ENCODE measurements at regions not wholly inside any gene's neighbourhood (a gene's known extent, or its start where the extent isn't known, plus 50 kb on each side); places are given as distances from the start of the nearest gene placed in this dataset.

DNA sequence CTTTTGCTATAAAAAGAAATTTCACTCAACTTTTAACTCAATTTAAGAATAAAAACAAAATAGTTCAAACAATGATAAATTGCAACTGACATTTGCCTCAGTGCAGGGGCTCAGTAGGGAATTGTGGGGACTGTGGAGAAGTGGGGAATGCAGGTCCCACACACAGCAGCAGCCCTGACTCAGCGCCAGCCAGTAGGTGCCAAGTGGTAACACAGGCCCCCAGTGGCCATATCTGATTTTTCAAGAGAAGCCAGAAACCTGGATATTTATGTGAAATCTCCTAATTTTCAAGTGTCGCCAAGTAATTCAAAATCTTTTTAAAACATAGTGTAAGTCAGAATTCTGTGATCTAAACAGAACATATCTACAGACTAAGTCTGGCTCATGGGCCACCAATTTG is 186.3 kb downstream of the EN1 start:
- no peak for DNase-seq

DNA sequence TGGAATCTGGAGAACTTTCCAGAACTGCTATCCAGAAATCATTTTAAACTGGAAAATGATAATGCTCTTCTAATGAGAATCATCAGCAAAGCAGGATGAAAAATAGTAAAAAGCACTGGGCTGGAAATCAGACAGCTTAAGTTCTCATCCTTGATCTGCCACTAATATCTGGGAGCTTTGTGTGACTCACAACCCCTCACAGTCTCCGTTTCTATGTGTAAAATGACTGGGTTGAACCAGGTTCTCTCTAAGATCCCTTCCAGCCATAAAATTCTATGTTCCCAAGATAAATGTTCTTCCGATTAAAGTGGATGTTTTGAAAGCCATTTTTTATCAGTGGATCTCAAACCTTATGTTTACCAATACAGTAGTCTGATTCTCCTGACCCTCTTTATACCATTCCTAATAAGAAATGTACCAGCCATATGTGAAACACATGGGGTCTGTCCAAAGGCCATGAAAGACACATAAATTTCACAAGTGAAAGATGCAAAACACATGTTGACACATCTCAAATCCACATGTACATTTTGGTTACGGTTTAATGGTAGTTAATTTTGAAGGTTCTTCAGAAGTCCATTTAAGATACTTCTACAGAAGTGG is 188.8 kb downstream of the EN1 start:
- DNase-seq = no peak

DNA sequence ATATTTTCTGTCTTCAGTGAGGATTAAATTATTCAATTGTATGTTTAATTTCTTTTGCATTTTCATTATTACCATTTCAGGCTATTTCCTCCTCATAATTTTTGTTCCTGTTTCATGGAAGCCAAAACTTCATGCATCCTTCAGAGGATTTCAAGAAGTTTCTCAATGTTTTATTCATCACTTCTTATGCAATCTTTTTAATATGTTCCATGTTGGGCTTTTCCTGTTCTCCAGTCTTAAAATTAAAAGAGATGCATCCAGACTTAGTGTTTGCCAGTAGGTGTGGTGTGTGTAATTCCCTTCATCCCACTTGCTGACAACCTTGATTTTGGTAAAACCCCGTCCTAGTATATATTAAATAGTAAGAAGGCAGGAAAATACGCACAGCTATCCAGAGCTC is 190.0 kb downstream of the EN1 start:
- no peak for DNase-seq

DNA sequence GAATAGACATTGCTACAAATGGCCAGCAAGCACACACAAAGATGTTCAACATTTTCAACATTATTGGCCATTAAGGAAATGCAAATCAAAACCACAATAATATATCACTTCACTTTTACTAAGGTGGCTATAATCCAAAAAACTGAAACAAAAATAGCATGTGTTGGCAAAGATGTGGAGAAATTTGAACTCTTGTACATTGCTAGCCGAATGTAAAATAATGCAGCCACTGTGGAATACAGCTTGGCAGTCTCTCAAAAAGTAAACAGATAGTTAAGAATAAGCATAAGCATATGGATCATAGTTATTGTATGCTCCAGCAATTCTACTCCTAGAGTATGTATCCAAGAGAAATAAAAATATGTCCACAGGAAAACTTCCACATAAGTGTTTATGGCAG is 192.5 kb downstream of the EN1 start:
- no peak for DNase-seq

DNA sequence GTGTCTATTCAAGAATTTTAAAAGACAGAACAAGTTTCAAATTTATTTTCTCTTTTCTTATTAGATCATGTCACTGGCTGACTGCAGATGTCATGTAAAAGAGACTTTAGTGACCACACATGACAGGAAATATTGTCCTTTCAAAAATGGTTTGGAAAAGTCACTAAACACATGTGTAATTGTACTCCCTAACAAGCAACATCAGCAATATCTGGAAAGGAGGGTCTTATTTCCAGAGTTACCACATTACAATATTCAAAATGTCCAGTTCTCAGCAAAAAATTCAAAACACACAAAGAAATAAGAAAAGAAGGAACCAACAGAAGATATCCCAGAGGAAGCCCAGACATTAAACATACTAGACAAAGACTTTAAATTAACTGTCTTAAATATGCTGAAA is 197.1 kb downstream of the EN1 start:
- no peak for DNase-seq

DNA sequence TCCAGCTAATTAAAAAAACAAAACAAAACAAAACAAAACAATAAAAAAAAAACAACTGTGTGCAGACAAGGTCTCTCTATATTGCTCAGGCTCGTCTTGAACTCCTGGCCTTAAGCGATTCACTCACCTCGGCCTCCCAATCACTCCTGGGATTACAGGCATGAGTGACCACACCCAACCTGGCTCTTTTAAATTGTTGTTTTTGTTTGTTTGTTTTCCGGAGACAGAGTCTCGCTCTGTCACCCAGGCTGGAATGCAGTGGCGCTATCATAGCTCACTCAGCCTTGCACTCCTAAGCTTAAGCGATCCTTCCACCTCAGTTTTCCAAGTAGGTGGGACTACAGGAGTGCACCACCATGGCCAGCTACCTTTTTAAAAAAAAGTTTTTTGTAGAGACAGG is 201.6 kb downstream of the EN1 start:
- DNase-seq = no peak

DNA sequence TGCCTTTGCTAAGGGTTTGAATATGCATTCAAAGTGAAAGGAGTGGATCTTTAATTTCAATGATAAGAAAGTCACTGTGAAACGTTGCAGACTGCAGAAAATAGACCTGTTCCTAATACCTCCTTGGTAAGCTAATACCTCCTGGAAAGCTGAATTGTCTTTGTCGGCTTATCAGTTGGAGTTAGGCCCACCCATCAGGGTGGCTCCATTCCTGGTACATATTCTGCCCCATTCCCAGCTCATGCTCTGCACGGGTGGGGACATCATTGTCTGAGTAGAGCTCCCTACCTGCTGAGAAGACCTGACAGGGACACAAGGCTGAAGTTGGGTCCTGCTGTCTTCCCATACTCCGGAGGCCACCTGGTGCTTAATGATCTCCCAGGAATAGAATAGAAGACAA is 203.3 kb downstream of the EN1 start:
- DNase-seq = no peak

DNA sequence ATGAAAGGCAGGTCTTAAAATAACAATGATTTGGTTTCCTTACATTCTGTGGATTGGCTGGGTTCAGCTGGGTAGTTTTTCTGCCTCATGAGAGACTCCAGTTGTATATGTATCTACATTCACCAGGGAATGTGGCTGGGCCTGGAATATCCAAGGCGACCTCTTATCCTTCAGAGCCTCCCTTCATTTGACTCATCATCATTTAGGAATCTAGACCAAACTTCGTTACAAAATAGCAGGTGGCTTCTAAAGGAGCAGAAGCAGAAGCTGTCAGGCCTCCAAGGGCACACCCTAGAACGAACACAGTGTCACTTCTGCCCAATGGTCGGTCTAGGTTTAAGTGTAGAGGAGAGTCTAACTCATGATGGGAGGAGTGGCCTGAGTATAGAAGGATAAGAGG is 204.2 kb downstream of the EN1 start:
- no peak for DNase-seq

DNA sequence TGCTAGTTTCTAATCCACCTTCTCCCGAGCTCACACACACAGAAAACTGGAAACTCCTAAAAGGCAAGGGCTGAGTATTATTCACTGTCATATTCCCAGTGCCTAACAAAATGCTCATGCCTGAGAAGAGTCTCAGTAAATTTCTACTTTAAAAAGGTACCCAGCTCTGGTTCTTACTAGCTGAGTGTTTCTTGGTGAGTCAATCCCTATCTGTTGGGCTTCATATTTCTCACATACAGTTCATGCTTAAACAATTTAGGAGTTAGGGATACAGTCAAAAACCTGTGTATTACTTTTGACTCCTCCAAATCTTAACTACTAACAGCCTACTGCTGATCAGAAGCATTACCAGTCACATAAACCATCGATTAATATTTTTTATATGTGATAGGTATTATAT is 204.9 kb downstream of the EN1 start:
- no peak for DNase-seq

DNA sequence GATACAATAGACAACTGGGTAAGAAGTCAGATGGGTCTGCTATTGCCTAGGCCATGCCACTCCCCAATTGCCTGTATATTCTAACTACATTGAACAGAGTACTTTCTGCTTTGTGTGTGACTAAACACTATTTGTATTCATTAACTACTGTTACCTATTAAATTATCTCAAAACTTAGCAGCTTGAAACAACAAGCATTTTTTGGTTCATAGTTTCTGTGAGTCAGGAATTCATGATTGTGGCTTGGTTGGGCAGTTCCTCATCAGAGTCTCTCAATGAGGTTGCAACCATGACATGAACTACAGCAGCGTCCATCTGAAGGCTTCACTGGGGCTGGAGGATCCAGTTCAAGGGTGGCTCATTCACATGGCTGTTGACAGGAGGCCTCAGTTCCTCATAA is 205.7 kb downstream of the EN1 start:
- DNase-seq = no peak

DNA sequence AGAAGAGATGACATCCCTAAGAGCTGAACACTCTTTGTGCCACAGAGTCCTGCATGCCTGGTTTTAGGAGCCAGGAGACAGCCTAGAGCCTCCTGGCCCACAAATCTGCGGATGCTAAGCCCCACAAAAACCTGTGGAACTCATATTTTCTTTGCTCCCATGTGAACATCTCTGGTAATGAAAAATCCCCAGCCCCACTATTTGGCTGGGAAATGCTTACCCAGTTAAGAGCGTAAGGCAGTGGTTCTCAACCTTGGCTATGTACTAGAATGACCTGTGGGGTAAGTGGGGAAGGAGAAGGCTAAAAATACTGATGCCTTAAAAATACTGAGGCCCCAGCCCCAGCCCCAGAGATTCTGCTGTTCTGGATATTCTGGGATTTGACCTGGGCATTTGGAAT is 208.1 kb downstream of the EN1 start:
- no peak for DNase-seq

DNA sequence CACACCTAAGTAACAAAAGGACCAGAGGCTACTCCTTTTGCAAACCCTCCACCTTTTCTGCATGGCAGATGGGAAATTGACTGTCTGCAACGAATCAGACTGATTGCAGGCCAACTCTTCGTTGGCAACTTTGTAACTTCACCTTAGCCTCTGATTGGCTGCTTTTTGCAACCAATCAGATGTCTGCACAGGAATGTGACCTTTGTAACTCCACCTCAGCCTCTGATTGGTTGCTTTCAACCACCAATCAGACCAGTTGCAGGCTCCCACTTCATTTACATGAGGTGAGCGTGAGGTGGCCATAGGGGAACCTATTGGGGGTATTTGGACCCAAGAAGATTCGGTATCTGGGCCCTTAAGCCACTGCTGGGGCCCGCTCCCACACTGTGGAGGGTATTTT is 209.0 kb downstream of the EN1 start:
- no peak for DNase-seq

DNA sequence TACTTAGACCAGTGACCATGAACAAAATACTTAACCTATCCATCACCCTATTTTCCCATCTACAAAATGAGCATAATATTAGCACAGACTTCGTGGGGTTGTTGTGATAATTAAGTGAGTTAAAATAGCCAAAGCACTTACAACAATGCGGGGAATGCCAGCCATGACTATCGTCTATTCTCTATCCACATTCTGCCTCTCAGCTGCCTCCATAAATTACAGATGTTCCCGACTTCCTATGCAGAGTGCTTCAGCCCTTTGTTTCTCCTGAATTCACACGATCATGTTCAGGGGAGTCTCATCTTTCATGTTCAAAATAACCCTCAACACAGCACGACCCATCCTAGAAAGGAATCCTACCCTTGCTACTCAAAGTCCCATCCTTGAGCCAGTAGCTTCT is 211.6 kb downstream of the EN1 start:
- DNase-seq = no peak

DNA sequence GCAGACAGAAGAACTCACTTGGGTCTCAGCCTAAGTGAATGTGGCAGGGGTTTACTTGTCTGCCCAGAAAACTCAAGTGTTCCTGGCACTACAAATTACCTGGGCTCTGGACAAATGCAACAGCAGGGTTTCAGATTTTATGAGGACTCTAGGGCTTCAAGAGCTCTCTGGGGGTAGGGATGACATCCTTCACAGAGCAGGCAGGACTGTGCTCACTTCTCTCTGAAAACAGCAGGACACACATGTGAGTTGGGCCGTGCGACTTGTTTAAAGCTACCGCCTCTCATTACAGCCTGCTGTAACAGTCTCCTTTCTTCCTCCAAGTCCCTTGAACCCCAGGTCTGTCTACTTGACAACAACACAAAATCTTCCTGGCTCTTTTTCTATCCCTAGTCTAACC is 212.6 kb downstream of the EN1 start:
- DNase-seq = no peak

DNA sequence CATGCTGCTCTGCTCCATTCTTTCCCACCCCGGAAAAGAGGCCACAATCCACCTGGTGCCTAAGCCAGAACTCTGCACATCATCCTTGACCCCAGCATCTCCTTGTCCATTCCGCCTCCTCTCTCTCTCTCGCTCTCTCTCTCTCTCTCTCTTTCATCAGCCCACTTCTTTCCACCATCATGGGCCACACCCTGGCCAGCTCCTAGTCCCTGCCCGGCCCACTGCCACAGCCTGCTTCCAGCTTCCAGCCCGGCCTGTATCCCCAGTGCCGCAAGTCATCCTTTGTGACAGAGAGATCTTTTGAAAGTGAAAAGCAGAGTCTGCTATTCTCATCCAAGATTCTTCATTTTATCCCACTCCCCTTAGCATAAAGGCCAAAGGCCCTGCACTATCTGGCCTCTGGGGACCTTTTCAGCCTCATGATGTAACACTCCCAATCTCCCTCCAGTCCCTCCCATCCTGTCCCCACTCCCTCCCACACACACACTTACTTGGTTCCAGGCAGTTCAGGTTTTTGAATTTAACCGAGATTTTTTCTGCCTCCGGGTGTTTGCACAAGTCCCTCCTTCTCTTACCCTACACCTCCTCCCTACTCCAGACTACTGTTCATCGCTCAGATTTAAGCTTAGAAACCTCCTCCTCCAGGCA is 214.0 kb downstream of the EN1 start:
- DNase-seq = no peak

DNA sequence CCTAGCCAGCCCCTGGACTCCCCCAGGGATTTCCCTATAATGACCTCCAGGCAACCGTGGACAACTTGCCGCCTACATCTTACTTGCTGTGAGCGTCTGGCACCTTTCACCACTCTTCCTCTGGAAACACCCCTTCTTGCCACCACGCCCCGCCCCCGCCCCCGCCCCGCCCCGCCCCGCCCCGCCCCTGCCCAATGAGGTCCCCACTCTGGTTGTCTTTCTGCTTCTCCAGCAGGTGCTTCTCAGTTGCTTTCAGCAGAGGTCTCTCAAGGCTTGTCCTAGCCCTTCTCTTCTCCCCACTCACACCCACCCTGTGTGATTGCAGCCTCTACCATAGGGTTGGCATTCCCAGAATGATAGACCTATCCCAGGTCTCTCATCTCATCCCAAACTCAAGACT is 214.5 kb downstream of the EN1 start:
- no peak for DNase-seq

DNA sequence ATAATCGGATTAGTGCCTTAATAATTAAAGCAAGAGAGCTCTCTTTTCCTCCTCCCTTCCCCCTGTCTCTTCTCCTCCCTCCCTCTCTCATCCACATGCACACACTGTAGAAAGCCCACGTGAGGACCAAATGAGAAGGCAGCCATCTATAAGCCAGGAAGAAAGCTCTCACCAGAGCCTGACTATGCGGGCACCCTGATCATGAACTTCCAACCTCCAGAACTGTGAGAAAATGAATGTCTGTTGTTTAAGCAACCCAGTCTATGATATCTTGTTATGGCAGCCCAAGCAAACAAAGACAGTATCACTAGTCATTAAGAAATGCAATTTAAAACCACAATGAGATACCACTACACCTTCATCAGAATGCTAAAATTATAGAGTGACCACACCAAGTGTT is 220.3 kb downstream of the EN1 start:
- no peak for DNase-seq

DNA sequence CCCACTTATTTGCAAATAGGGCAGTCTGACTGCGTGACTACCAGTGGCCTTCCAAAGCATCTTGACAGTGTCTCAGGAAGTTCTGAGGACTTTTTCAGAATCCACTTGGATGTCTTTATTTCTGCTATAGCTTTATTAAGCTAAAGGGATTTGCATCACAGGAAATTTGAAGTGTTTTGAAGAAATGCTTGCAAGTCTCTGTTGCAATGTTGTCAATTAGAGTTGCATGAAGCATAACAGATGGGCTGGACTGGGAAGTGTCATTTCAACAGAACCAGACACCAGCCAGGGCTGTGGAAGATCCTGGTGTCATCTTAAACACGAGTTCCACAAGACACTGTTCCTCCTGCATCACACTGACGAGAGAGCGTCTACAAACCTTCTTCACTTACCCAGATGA is 224.5 kb downstream of the EN1 start:
- DNase-seq = no peak

DNA sequence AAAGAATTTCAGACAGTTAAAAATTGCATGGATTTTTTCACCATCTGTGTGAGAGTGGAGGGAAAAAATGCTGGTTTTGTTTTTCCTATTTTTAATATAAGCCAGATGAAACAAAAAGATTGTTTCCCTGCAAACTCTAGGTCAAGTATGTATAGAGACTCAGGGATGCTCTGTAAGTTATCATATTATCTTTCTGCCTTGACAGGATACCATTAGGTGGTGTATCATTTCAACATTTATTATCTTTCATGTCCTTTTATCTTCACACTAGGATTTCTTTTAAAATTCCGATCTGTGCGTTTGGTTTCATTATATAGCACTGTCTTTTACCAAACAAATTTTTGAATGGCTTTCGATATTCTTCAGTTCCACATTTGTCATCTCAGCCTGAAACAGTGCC is 225.3 kb downstream of the EN1 start:
- DNase-seq = no peak

DNA sequence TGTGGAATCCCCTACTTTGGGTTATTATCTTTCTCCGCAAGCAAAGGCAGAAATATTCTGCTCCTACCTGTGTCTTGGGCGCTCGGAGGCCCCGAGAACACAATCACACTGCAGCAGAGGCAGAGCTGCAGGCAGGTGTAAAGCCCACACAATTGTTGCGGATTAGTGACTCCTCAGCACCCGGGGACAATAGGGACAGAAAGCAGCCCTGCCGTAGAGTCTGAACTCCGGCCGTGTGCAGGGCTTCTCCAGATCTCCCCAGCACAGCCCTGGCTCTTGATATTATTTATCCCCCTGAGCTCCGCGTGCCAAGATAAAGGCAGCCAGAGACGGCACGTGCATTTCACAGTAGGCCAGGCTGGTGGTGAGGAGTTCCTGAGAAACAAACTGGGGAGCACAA is 229.2 kb downstream of the EN1 start:
- DNase-seq = no peak

DNA sequence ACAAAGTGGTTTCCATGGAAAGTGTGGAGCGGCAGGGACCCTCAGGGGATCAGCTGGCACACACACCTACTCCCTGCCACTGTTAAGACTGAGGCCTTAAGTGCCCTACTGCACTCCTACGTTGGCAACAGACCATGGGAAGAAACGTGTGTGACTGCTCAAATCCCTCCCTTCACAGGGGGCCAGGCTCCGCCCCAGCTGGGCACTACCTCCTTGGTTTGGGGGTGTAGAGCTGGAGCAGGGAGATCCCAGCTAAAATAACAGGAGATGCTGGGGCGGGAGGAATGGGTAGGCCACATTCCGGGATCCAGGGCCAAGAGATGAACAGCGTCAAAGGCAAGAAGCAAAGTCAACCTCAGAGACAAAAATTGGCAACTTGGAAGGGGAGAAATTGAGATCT is 231.0 kb downstream of the EN1 start:
- DNase-seq = no peak

DNA sequence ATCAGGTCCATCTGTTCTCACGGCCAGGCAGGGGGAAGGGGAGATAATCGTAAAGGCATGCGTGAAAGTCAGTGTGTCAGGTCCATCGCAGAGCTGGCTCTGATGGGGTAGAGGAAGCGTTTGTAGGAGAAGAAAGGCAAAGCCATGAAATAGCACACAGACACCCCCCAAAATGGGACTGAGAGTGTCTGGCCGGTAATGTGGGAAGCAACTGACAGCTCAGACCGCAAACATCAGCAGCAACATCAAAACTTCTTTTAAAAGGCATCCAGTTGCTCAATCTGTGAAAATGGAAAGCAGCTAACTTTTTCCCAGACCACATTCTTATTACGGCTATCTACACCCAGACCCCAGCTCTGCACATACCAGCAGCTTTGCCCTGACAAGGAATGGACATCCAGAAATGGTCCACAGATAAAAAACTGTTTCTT is 232.6 kb downstream of the EN1 start:
- DNase-seq = no peak

DNA sequence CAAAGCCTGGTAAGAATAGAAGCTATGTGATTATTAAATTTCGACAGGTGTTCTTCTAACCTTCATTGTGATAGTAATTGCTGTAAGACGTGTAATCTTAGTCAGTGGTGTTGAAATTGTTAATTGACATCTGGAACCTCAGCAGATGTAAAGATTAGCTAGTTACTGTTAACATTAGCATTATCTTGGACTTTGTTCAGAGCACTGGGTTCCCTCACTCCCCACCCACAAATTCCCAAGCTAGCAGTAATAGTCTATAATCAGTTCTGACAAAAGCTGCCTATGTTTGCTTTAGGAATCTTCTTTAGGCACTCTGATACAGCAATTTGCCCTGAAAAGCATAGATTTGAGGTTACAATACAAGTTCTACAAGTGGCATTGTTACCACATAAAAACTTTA is 233.7 kb downstream of the EN1 start:
- DNase-seq = no peak

DNA sequence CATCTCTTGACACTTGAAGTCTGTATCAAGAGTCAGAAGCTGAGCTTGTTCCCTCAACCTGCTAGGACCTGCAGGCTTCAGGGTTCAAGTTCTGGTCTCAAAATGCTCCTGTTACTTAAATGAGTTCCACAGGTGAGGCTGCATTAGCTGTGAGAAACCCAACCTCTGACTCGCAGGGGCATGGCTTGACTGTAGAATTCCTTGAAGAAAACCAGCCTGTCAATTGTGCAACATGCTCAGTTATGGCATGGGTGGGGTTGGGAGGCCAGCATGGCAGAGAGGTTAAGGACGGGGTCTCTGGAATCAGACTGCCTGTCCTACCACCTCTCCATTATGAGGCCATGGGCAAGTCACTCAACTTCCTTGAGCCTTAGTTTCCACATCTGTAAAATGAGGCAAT is 235.8 kb downstream of the EN1 start:
- DNase-seq = no peak

DNA sequence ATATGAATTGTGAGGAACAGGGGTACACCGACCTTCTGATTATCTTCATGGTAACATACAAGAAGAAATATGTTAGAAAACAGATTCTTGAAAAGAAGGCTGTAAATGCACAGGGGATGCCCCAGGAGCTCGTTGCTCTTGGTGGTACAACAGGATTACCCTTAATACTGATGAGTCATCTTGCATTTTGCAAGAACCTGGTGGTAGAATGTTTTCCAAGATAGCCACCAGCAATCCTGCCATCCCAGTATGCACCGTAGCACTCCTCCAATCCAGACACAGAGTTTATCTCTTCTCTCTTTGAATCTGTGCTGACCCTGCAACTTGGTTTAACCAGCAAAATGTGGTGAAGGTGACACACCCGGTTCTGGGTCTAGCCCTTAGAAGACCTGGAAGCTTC is 238.3 kb downstream of the EN1 start:
- no peak for DNase-seq

DNA sequence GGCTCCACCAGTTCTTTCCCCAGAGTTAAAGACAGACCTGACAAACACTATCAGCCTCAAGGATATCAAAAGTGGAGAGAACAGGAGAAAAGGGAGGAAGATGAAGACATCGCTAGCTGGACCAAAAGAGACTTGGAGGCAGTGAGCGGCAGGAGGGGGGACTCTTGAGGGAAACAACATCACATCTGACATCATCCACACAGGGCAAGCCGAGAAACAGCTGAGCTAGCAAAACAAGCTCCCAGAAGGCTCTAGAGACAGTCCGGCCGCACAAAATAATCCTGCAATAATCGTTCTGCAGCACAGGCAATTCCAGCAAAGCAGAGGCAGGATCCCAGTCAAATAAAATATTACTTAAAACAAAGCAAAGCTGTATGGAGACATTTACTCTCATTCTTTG is 239.8 kb downstream of the EN1 start:
- DNase-seq = no peak
